Esophagus muscularis mucosa (tissue), 4 donors: ENCODE measurements at regions not wholly inside any gene's neighbourhood (a gene's known extent, or its start where the extent isn't known, plus 50 kb on each side); places are given as distances from the start of the nearest gene placed in this dataset.
"Not testable (repeated sequence)": the region's sequence is repeated elsewhere in the genome, so short reads cannot be mapped to it uniquely, and the experiment has no call there.

Source experiments
- CTCF ChIP-seq, 3 experiments: fragments of 200-600 bp in 2 of 3; fragments of 450-650 bp in 1 of 3; sonication (generic) in 2 of 3; IDR thresholded peaks; one replicate each; pipeline ENCODE4 v1.5.1; 2017 to 2019; ENCODE audit warnings: antibody characterized with exemption in 3 of 3, mild to moderate bottlenecking in 2 of 3, moderate library complexity in 1 of 3
- EP300 ChIP-seq: sonication (generic); formaldehyde crosslinking; IDR thresholded peaks from one replicate; pipeline ENCODE4 v1.6.1; 2017; ENCODE audit warnings: antibody characterized with exemption
- POLR2A ChIP-seq: fragments of 450-650 bp; IDR thresholded peaks from one replicate; pipeline ENCODE4 v1.6.1; 2017; ENCODE audit warnings: antibody characterized with exemption, moderate library complexity, mild to moderate bottlenecking, low read depth

- not testable (repeated sequence) for TF ChIP-seq CTCF (IDR thresholded peaks at IDR 0.05); POLR2A; EP300
Measured at GRCh38 chr7:76118253-76119036, 70.5 kb downstream of the MDH2 start.
